Natural killer cell (primary cell): ENCODE measurements at regions not wholly inside any gene's neighbourhood (a gene's known extent, or its start where the extent isn't known, plus 50 kb on each side); places are given as distances from the start of the nearest gene placed in this dataset.
"Not testable (repeated sequence)": the region's sequence is repeated elsewhere in the genome, so short reads cannot be mapped to it uniquely, and the experiment has no call there.

Experiments used
- ATAC-seq, 3 donors: fragments of 150-1000 bp in 2 of 3; fragments of 200-7000 bp in 1 of 3; cut with Tn5 transposase; 1 replicate in 1 of 3; 2 replicates in 2 of 3; pipeline ENCODE4 v1.10.0; 2021; ENCODE audit warnings: mild to moderate bottlenecking in 2 of 3, moderate library complexity in 2 of 3
- DNase-seq, 2 donors: peaks; one replicate each; pipeline versions ENCODE4 v3.0.0 to v3.0.0-alpha.2; 2013 to 2021; ENCODE audit warnings: mixed read lengths in 1 of 2
- H3K27ac ChIP-seq: one replicate; pipeline ENCODE4 v1.5.1; 2013; ENCODE audit warnings: mild to moderate bottlenecking, low read length
- H3K27me3 ChIP-seq: one replicate; pipeline ENCODE4 v1.6.1; 2013; ENCODE audit warnings: low read length; ENCODE audit not compliant: control insufficient read depth, insufficient read depth
- H3K36me3 ChIP-seq: one replicate; pipeline ENCODE4 v1.6.1; 2013; ENCODE audit warnings: low read length; ENCODE audit not compliant: control insufficient read depth, insufficient read depth
- H3K4me1 ChIP-seq: one replicate; pipeline ENCODE4 v1.6.1; 2013; ENCODE audit warnings: low read length; ENCODE audit not compliant: control insufficient read depth, insufficient read depth
- H3K4me3 ChIP-seq: one replicate; pipeline ENCODE4 v1.5.1; 2013; ENCODE audit warnings: low read length
- H3K9me3 ChIP-seq: one replicate; pipeline ENCODE4 v1.6.1; 2013; ENCODE audit warnings: low read length; ENCODE audit not compliant: control insufficient read depth, insufficient read depth
- H3K27ac Mint-ChIP-seq, 2 donors: one replicate each; pipeline ENCODE4 v1.8.0; 2022; ENCODE audit warnings: mild to moderate bottlenecking in 2 of 2, mixed read lengths in 2 of 2, moderate library complexity in 1 of 2
- H3K27me3 Mint-ChIP-seq, 2 donors: one replicate each; pipeline ENCODE4 v1.8.0; 2022; ENCODE audit warnings: low read depth in 2 of 2, mixed read lengths in 2 of 2
- H3K36me3 Mint-ChIP-seq: one replicate; pipeline ENCODE4 v1.8.0; 2022; ENCODE audit warnings: mixed read lengths
- H3K4me1 Mint-ChIP-seq, 2 donors: one replicate each; pipeline ENCODE4 v1.8.0; 2022; ENCODE audit warnings: mixed read lengths in 2 of 2
- H3K4me3 Mint-ChIP-seq: one replicate; pipeline ENCODE4 v1.8.0; 2022; ENCODE audit warnings: mild to moderate bottlenecking, moderate library complexity, mixed read lengths
- H3K9me3 Mint-ChIP-seq, 2 donors: one replicate each; pipeline ENCODE4 v1.8.0; 2022; ENCODE audit warnings: mixed read lengths in 2 of 2
- CTCF ChIP-seq: fragments of 200-600 bp; IDR thresholded peaks from one replicate; pipeline ENCODE4 v1.8.0; 2022; ENCODE audit warnings: antibody characterized with exemption
- WGBS: methylation state at CpG from one replicate; pipeline ENCODE4 v1.1.7; 2013; ENCODE audit warnings: missing lambda C conversion rate; ENCODE audit not compliant: insufficient coverage; 5-methylcytosine and 5-hydroxymethylcytosine counted together
- intact Hi-C: fragments of 100-400 bp; cut with micrococcal nuclease; formaldehyde crosslinking; loops from one replicate; pipeline ENCODE4 v1.14.2; 2022

- Histone ChIP-seq H3K27ac (no peak overlapping the region), H3K4me1 (no peaks in the 10 kb centered on the region), H3K36me3 (no peaks in the 10 kb centered on the region), H3K4me3 (no peak overlapping the region), H3K27me3 (no peaks in the 10 kb centered on the region), H3K9me3 (peaks cover 4% of the 10 kb centered on the region)
- Mint-ChIP-seq H3K27me3 (no peaks in the 10 kb centered on the region), H3K4me1 (no peaks in the 10 kb centered on the region), H3K4me3 (no peak overlapping the region), H3K9me3 (peaks cover 3 to 15% of the 10 kb centered on the region in 2 donors), H3K36me3 (no peaks in the 10 kb centered on the region), H3K27ac (no peak overlapping the region)
- intact Hi-C loops = no loop called here
- no peak for DNase-seq
- TF ChIP-seq CTCF = no peak
- ATAC-seq = no peak
These were observed 1546.3 kb downstream of the HACE1 start for GRCh38 chr6:103313432-103313831.

DNA sequence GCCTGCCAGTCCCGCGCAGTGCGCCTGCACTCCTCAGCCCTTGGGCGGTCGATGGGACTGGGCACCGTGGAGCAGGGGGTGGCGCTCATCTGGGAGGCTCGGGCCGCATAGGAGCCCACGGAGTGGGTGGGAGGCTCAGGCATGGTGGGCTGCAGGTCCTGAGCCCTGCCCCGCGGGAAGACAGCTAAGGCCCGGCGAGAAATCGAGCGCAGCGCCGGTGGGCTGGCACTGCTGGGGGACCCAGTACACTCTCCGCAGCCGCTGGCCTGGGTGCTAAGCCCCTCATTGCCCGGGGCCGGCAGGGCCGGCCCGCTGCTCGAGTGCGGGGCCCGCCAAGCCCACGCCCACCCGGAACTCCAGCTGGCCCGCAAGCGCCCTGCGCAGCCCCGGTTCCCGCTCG is 1565.3 kb downstream of the HACE1 start:
- ATAC-seq, intact Hi-C loops: not testable (repeated sequence)
- WGBS = 98% methylated on average over 29 of the region's 35 CpGs

DNA sequence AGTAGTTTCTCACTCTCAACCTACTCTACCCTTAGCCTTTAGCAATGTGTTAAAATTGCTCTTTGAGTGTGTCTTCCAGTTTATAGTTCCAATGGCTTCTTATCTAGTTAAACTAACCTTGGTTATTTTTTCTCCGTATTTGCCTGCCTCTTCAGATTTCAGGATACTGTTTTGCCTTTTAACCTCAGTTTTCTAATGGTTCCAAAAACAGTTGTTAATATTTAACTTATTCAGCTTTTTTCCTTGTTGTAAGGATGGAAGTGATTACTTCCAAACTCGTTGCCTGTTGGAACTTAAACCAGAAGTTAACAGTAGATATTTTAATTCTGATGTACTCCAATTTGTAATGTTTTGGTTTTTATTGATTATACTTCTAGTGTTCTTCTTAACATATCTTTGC is 1574.9 kb downstream of the HACE1 start:
- Histone ChIP-seq H3K4me1 (no peaks in the 10 kb centered on the region), H3K27ac (no peak overlapping the region), H3K27me3 (no peaks in the 10 kb centered on the region), H3K4me3 (no peak overlapping the region), H3K9me3 (no peaks in the 10 kb centered on the region), H3K36me3 (no peaks in the 10 kb centered on the region)
- DNase-seq = no peak
- no peaks in the 10 kb centered on the region for H3K4me1 Mint-ChIP-seq
- intact Hi-C loops = no loop called here
- no peak for ATAC-seq
- H3K9me3 Mint-ChIP-seq = peaks cover 5 to 15% of the 10 kb centered on the region in 2 donors
- no peak overlapping the region for H3K4me3 Mint-ChIP-seq
- no CpG with 5 or more reads among the region's 2 CpGs for WGBS
- H3K27me3 Mint-ChIP-seq = no peaks in the 10 kb centered on the region
- no peaks in the 10 kb centered on the region for H3K36me3 Mint-ChIP-seq
- no peak for TF ChIP-seq CTCF
- H3K27ac Mint-ChIP-seq = no peak overlapping the region

More for the DNA sequence above, 1565.3 kb downstream of the HACE1 start:
- not testable (repeated sequence) for H3K4me1 ChIP-seq, H3K27me3 ChIP-seq, H3K36me3 Mint-ChIP-seq, H3K36me3 ChIP-seq, H3K4me3 ChIP-seq, H3K9me3 ChIP-seq, H3K27me3 Mint-ChIP-seq, H3K27ac ChIP-seq, H3K4me1 Mint-ChIP-seq, H3K4me3 Mint-ChIP-seq, H3K27ac Mint-ChIP-seq, DNase-seq
- peaks cover 0 to 19% of the 10 kb centered on the region in 2 donors for H3K9me3 Mint-ChIP-seq

GRCh38 chr6:103280417-103280816 is 1579.3 kb downstream of the HACE1 start:
- H3K27me3 Mint-ChIP-seq = no peaks in the 10 kb centered on the region
- intact Hi-C loops = no loop called here
- Histone ChIP-seq H3K4me3 (no peak overlapping the region), H3K36me3 (no peaks in the 10 kb centered on the region), H3K4me1 (no peaks in the 10 kb centered on the region), H3K27me3 (no peaks in the 10 kb centered on the region), H3K27ac (no peak overlapping the region), H3K9me3 (no peaks in the 10 kb centered on the region)
- H3K4me3 Mint-ChIP-seq = no peak overlapping the region
- TF ChIP-seq CTCF = no peak
- H3K4me1 Mint-ChIP-seq = no peaks in the 10 kb centered on the region
- ATAC-seq (no peak), DNase-seq (no peak)
- 90% methylated on average over 2 of the region's 2 CpGs for WGBS
- peaks cover 7 to 12% of the 10 kb centered on the region in 2 donors for H3K9me3 Mint-ChIP-seq
- no peak overlapping the region for H3K27ac Mint-ChIP-seq
- no peaks in the 10 kb centered on the region for H3K36me3 Mint-ChIP-seq
